Mucosa of stomach (tissue), 1 donor: ENCODE measurements at regions not wholly inside any gene's neighbourhood (a gene's known extent, or its start where the extent isn't known, plus 50 kb on each side); places are given as distances from the start of the nearest gene placed in this dataset.

Source experiments
- H3K27me3 ChIP-seq: one replicate; pipeline ENCODE4 v1.7.0; 2013; ENCODE audit warnings: mild to moderate bottlenecking, low read length; ENCODE audit not compliant: control insufficient read depth, insufficient read depth
- H3K36me3 ChIP-seq: one replicate; pipeline ENCODE4 v1.7.0; 2013; ENCODE audit warnings: low read length; ENCODE audit not compliant: control insufficient read depth, insufficient read depth
- H3K4me1 ChIP-seq: one replicate; pipeline ENCODE4 v1.7.0; 2013; ENCODE audit warnings: mild to moderate bottlenecking, low read length; ENCODE audit not compliant: control insufficient read depth, insufficient read depth
- H3K4me3 ChIP-seq: one replicate; pipeline ENCODE4 v1.7.0; 2013; ENCODE audit warnings: low read length
- H3K9ac ChIP-seq: one replicate; pipeline ENCODE4 v1.7.0; 2013; ENCODE audit warnings: mild to moderate bottlenecking, low read length, moderate library complexity
- H3K9me3 ChIP-seq: one replicate; pipeline ENCODE4 v1.7.0; 2013; ENCODE audit warnings: mild to moderate bottlenecking, low read length, moderate library complexity; ENCODE audit not compliant: control insufficient read depth
- donor health status: Pancreatic carcinoma.

DNA sequence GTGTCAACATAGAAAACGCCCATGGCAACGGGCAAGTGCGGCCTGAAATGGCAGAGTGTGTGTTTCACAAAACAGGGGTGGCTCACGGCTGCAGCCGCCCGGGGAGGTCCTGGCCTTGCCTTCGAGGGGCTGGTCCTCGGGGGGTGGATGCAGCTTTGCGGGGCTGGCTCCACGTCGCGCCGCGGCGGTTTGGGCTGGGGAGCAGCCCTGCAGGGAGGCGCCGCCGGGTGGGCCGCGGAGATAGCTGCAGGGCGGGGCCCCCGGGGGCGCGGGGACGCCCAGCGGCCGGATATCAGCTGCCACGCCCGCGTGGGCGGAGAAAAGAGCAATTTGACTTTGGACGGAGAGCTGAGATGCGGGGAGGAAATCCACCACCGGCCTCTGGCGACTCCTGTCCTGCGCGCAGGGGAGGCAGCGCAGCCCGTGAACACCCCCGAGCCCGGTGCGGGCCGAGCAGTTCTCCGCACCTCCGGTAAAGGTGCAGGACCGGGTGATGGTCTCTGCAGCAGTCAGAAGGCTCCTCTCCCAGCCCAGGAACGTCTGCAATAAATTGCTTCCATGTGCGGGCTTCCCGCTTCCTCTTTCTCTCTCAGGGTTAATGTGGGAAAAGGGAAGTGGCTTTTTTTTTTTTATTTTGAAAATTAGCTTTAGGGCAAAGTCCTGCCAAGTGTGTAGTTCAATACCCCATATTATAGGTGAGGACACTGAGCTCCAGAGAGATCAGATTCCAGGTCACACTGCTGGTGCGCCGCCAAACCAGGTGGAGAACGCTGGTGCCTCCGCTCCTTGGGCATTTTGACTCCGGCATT lies 110.5 kb downstream of the ARF6 start:
- H3K4me1 ChIP-seq = peaks cover 64% of the 10 kb centered on the region

DNA sequence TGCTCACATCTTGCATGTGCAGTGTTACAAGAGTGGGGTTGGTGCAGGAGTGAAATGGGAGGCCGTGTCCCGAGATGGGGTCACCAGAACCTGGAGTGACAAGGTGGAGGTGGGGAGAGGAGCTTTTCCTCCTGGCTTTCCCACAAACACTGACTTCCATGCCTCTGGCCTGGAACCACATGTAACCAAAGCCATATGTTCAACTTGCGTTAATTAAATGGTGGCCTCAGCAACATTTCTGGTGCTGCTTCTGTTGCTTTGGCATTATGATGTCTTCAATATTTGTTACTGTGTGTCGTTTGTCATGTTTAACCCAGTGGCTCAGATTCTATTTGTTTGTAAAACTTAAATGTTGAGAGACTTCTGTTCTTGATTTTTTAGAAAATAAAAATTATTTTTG lies 110.2 kb downstream of the VCPKMT start:
- no peak overlapping the region for H3K4me3 ChIP-seq
- H3K9ac ChIP-seq = no peak overlapping the region
- peaks cover 40% of the 10 kb centered on the region for H3K4me1 ChIP-seq
- no peaks in the 10 kb centered on the region for H3K9me3 ChIP-seq
- no peaks in the 10 kb centered on the region for H3K27me3 ChIP-seq
- H3K36me3 ChIP-seq = no peaks in the 10 kb centered on the region

More for the DNA sequence above, 110.5 kb downstream of the ARF6 start:
- Histone ChIP-seq H3K36me3 (no peaks in the 10 kb centered on the region), H3K9ac (peak overlapping the region; percentile 84), H3K27me3 (no peaks in the 10 kb centered on the region), H3K4me3 (peak overlapping the region; percentile 42), H3K9me3 (no peaks in the 10 kb centered on the region)

DNA sequence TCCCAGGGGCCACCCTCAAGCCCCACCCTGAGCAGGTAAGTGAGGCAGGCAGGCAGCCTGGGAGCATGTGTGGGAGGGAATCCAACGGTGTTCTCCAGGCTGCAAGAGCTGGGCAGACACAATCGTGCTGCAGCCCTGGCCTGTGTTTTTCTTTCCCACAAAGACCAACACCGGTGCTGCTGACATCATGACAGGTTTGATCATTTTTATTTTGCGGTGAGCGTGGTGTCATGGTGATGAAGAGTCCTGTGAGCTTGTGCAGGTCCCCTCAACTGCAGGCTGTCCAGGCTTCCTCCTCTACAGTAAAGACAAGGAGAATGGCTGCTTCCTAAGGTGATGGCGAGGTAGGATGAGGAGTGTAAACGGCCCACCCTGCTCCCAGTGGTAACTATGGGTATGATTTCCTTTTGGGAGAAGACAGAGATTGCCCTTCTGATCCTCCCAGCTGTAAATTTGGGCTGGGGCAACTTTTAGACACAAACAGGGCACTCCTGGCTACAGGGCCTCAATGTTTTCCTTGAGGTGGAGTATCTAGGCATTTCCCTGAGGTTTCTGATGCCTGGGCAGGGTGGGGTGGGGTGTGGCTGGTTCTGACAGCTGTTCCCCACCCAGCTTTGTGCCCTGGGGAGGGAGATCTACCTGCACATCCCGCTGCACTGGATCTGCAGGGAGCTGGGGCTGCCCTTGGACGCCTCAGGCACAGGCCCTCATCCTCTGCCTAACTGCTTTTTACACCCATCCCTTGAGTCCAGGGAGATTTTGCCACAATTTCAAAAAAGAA lies 109.1 kb downstream of the VCPKMT start:
- no peak overlapping the region for H3K4me3 ChIP-seq
- no peaks in the 10 kb centered on the region for H3K27me3 ChIP-seq
- H3K4me1 ChIP-seq = peaks cover 29% of the 10 kb centered on the region
- H3K9ac ChIP-seq = no peak overlapping the region
- H3K36me3 ChIP-seq = no peaks in the 10 kb centered on the region
- H3K9me3 ChIP-seq = no peaks in the 10 kb centered on the region

DNA sequence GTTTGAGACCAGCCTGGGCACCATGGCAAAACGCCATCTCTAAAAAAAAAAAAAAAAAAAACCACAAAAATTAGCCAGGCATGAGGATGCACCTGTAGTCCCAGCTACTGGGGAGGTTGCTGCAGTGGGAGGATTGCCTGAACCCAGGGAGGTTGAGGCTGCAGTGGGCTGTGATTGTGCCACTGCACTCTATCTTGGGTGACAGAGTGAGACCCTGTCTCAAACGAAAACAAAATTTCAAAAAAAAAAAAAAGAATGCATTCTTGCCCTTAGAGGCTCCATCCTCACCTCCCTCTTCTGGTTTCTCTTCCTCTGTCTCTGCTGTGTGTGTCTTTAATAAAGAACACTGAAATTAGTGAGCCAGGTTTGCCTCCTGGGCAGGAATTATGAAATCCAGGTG lies 107.8 kb downstream of the VCPKMT start:
- H3K27me3 ChIP-seq = no peaks in the 10 kb centered on the region
- no peaks in the 10 kb centered on the region for H3K9me3 ChIP-seq
- H3K9ac ChIP-seq = no peak overlapping the region
- H3K4me1 ChIP-seq = peaks cover 17% of the 10 kb centered on the region
- no peak overlapping the region for H3K4me3 ChIP-seq
- H3K36me3 ChIP-seq = no peaks in the 10 kb centered on the region

DNA sequence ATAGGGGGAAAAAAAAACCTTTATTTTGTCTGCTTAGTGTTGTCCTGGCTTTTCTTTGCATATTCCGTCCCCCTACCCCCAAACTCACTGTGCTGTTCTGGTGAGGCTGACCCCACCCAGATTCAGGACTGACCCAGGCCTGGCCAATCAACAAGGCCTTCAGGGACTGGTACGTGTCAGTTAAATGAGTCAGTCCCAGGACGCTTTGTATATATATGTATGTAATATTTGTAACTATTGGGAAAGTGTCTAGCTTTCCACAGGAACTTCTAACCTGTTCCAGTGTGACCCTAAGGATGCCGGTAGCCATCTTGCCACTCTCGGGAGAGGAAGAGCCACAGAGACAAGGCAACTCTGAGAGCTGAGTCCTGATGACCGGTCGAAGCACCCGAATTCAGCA lies 107.4 kb downstream of the VCPKMT start:
- H3K27me3 ChIP-seq = no peaks in the 10 kb centered on the region
- no peak overlapping the region for H3K4me3 ChIP-seq
- H3K4me1 ChIP-seq = peaks cover 13% of the 10 kb centered on the region
- H3K36me3 ChIP-seq = no peaks in the 10 kb centered on the region
- no peaks in the 10 kb centered on the region for H3K9me3 ChIP-seq
- no peak overlapping the region for H3K9ac ChIP-seq

DNA sequence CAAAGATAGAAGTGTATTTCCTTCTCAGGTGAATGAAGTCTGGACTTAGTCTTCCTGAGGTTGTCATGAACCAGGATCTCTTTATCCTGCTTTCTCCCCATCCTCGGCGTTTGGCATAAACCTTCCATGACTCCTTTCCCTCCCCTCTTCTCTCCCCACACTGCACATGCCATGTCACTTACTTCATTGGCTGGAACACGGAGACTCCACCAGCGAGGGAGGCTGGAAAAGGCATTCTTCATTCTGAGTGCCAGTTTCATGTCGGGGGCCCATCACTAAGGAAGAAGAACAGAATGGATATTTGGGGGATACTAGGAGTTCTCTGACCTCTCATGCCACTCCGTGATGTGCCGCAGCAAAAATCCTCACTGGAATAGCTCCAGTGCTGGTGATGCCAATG lies 105.6 kb downstream of the VCPKMT start:
- Histone ChIP-seq H3K9me3 (no peaks in the 10 kb centered on the region), H3K4me3 (no peak overlapping the region), H3K9ac (no peak overlapping the region), H3K4me1 (peaks cover 9% of the 10 kb centered on the region), H3K36me3 (no peaks in the 10 kb centered on the region), H3K27me3 (no peaks in the 10 kb centered on the region)

DNA sequence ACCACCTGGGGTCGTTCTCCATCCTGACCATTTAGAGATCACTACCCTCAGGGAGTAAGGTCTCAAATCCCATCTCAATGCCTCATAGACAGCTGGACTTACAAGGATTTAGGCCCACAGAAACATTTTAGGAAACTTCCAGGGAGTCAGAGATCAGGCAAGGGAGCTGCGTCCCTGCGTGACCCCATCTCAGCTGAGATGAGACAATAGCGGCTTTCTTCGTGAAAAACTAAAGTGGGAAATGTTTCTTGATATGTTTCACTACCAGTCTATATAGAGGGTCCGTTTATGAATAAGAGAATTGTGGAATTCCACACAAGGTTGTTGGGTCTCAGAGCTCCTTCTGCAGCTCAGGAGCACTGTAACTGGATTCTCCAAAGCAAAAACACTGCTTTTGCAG lies 105.1 kb downstream of the VCPKMT start:
- Histone ChIP-seq H3K36me3 (no peaks in the 10 kb centered on the region), H3K4me3 (no peak overlapping the region), H3K27me3 (no peaks in the 10 kb centered on the region), H3K9ac (no peak overlapping the region), H3K9me3 (no peaks in the 10 kb centered on the region), H3K4me1 (peaks cover 9% of the 10 kb centered on the region)

DNA sequence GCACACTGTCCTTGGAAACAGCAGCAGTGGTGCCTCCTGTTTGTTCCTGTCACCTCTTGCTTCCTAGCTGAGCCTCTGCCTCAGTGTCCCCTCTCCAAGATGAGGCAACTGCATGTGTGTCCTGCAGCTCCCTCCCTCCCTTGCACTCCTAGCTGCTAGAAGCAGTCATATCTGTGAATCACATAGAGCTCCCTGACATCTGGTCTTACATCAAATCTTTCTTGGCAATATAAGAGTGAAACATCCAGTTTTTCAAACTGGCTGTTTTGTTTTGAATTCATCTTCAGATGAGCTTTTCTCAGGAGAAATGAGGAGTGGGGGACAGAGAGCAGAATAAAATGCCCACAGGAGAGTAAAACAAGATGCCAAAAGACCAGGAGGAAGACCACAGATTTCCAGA lies 103.7 kb downstream of the VCPKMT start:
- Histone ChIP-seq H3K27me3 (no peaks in the 10 kb centered on the region), H3K36me3 (no peaks in the 10 kb centered on the region), H3K4me1 (peaks cover under 1% of the 10 kb centered on the region), H3K9me3 (no peaks in the 10 kb centered on the region), H3K9ac (no peak overlapping the region), H3K4me3 (no peak overlapping the region)

DNA sequence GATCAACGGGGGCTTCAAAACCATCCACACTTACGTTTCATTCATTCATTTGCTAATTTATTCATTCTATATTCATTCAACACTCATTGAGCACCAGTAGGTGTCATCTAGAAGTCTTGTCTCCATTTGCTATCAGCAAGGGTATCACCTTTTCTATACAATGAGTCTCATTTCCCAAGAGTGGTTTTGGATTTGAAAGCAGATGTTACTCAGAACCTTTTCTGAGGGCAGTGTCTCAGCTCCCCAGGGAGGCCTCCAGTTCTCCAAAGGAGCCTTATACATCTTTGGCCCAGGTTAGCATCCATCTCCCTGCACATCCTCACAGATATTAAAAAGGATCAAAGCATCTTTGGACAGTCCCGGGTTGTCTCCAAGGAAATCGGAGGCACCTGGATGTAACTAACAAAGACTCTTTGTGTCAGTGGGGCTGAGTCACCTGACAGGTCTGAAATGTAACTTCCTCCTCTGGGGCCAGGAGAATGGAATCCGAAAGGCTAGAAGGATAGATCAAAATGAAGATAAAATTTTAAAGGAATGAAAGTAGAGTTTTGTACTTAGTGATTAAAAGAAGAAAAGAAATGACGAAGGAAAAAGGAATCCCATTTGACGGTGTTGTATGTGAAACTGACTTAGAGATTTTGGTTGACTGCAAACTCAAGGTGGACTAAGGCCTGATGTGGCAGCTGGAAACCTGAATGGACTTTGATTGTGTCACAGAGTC lies 103.0 kb downstream of the VCPKMT start:
- Histone ChIP-seq H3K9ac (no peak overlapping the region), H3K4me3 (no peak overlapping the region), H3K9me3 (no peaks in the 10 kb centered on the region), H3K36me3 (no peaks in the 10 kb centered on the region), H3K27me3 (no peaks in the 10 kb centered on the region), H3K4me1 (peaks cover 6% of the 10 kb centered on the region)

DNA sequence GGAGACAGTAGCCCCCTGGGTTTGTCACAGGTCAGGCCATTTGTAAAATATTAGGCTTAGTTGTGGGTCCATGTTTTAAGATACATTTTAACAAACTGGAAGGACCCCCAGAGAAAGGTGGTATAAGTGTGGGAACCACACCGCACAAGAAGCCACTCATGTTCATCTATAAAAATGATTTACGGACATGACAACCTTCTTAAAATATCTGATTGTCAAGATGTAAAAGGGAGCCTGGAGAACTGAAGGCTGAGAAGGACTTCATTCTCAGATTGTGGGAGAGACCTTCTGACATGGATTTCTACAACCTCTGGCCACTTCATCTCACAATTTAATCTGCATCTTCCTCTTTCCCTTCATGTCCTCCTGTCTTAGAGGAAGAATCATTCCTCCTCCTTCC lies 102.4 kb downstream of the VCPKMT start:
- H3K4me1 ChIP-seq = peaks cover 11% of the 10 kb centered on the region
- H3K36me3 ChIP-seq = no peaks in the 10 kb centered on the region
- no peak overlapping the region for H3K9ac ChIP-seq
- H3K4me3 ChIP-seq = no peak overlapping the region
- H3K9me3 ChIP-seq = no peaks in the 10 kb centered on the region
- no peaks in the 10 kb centered on the region for H3K27me3 ChIP-seq

DNA sequence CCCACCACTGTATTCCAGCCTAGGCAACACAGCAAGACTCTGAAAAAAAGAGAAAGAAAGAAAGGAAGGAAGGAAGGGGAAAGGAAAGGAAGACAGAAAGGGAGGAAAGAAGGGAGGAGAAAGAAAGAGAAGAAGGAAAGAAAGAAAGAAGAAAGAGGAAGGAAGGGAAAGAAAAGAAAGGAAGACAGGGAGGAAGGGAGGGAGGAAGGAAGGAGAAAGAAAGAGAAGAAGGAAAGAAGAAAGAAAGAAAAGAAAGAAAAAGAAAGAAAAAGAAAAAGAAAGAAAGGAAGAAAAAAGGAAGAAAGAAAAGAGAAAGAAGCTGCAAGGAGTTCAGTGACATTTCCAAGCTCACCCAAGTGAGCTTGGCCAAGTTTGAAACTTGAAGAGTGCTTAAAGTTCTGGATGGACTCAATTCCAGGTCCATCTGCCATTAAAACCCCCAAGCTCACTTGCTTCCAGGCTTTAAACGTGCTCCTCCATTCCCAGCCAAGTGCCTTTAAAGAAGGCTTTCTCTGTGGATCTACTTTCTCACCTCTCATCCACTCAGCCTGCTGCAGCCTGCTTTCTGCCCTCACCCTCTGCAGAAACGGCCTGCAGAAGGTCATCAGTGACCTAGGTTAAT lies 101.5 kb downstream of the VCPKMT start:
- Histone ChIP-seq H3K9me3 (no peaks in the 10 kb centered on the region), H3K36me3 (no peaks in the 10 kb centered on the region), H3K27me3 (no peaks in the 10 kb centered on the region), H3K4me3 (no peak overlapping the region), H3K9ac (no peak overlapping the region), H3K4me1 (peaks cover 13% of the 10 kb centered on the region)
